HG03060 (cell line): ENCODE measurements at regions not wholly inside any gene's neighbourhood (a gene's known extent, or its start where the extent isn't known, plus 50 kb on each side); places are given as distances from the start of the nearest gene placed in this dataset.
"Not testable (repeated sequence)": the region's sequence is repeated elsewhere in the genome, so short reads cannot be mapped to it uniquely, and the experiment has no call there.

Source experiments
- ATAC-seq: cut with Tn5 transposase; IDR thresholded peaks from one replicate; pipeline ENCODE4 v1.9.1; 2021; ENCODE audit warnings: low read depth, moderate number of reproducible peaks; ENCODE audit not compliant: unreplicated experiment

- no peak for ATAC-seq
Observed at GRCh38 chr14:44625098-44625497, 118.0 kb upstream of the FSCB start.

DNA sequence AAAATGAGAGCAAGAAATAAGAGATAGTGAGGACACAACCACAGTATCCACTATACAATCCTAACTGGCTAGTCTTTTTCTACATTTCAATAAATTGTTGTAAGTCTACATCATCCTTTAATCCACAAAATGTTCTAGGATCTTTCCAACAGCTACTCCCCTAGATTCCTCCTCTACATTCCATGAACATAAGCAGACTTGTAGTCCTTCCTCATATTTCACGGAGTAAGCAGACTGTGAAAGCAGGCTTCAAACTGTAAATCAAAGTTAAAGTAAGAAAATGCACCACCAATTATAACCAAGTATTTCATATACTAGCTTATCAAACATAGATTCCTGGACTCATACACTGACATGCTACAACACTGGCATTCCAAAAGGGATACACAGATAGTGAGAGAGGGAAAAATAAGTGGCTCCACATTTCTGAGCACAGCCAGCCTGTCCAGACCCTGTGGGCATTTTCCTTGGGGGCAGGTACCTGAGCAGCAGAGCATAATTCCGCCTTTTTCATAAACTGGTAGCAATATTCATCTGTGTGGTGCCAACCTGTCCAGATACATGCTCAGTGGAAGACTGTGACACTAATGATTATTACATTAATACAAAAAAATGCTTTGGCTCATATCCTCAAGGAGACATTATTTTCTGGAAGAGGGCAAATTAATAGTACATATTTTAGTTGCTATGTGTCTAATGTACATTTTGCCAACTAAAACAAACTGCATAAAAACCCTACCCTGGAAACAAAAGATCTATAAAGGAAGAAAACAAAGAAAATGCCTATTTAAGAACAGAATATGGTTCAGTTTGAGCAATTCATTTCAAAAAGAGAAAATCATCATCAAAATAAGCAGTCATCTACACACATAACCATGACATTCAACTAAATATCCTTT, 113.3 kb upstream of the FSCB start:
- ATAC-seq: no peak

- no peak for ATAC-seq
Observed at GRCh38 chr14:44616204-44616603, 109.1 kb upstream of the FSCB start.

DNA sequence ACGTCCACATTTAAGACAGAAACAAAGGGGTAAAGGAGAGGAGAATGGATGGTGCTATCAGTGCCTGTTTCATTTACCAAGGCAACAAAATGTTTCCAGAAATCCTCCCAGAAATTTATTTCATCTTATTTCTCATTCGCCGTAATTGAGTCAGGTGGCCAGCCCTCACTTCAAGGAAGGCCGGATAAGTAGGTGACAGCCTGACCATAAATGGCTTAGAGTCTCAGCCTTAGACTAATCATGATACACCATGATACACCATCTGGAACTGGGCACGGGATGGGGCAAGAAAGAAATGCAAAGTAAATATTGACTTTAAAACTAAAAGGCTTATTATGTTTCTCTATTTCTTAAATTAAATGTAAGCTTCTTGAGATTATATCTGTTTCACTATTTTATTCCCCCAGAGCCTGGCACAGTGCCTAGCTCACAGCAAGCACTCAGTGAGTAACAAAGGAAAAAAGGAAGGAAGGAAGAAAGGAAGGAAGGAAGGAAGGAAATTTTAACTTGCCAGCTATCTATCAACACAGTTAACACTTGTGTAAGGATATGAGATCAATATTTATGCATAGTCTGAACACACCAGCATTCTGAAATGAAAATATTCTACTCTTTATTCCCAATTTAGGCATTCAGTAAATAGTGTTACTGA, 106.1 kb upstream of the FSCB start:
- ATAC-seq: no peak

DNA sequence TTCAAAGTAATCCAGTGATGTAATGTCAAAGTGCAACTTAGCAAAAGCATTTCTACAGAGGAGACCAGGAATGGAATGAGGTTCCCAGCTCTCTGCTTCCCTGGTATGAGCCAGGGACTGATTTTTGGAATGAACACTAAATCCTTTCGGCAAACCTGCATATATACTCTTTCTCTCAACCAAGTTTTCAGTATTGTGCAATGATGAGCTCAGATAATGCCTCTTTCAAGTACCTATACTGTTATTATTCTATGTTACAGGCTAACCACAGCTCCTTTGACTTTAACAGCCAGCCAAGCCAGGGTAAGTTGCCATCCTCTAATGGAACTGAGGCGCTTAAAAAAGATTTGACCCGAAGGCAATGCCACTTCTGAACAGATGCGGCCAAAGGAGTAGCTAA, 104.9 kb upstream of the FSCB start:
- no peak for ATAC-seq

DNA sequence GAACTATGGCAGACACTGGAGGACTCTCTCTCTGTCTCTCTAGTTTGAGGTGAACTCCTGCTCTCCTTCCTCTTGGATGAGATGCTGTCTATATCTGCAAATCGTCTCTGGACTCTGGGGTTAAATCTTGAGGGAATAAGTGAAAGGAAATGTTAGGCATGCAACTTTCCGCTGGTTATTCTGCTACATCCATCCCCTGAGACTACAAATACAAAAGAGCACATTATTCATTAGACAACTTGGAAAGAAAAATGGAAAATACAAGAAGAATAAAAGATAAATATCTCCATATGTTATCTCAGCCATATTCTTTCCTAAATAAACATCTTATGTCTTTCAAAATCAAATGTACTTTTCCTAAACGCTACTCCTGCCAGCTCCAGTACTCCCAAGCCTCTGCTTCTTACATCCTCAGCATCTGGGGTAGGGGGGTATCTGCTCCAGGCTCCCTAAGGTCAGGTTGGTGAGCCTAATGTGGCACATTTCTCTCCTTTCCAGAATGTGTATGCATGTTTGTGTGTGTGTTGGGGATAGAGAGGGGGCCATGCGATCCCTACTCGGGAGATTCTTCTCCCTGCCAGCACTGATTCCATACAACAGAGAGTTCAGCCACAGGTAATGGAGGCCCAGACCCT, 102.9 kb upstream of the FSCB start:
- no peak for ATAC-seq

DNA sequence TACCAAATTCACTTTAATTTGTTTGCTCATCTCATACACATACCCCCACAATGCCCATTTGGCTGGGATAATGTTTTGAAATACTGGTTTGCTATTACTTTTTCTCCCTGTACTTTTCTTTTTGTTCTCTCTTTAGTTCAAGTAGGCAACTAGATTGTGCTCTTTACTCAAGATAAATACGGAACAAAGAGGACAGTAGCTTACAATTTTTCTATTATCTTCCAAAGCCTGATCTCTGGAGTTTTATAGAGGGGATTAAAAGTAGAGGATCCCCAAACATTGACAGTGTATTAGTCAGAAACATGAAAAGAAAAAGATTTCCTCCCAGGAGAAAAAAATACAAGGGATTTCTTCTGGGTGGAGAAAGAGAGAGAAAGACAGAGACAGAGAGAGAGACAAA, 102.1 kb upstream of the FSCB start:
- no peak for ATAC-seq

- no peak for ATAC-seq
Observed at GRCh38 chr14:44607701-44608100, 100.6 kb upstream of the FSCB start.

- ATAC-seq: no peak
Observed at GRCh38 chr14:44606576-44606975, 99.5 kb upstream of the FSCB start.

DNA sequence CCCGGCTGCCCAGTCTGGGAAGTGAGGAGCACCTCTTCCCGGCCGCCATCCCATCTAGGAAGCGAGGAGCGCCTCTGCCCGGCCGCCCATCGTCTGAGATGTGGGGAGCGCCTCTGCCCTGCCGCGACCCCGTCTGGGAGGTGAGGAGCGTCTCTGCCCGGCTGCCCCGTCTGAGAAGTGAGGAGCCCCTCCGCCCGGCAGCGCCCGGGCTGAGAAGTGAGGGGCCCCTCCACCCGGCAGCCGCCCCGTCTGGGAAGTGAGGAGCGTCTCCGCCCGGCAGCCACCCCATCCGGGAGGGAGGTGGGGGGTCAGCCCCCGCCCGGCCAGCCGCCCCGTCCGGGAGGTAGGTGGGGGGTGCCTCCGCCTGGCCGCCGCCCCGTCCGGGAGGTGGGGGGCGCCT, 94.2 kb upstream of the FSCB start:
- not testable (repeated sequence) for ATAC-seq

- ATAC-seq: no peak
Observed at GRCh38 chr14:44589180-44589579, 82.1 kb upstream of the FSCB start.

- ATAC-seq: no peak
Observed at GRCh38 chr14:44586910-44587309, 79.8 kb upstream of the FSCB start.

- no peak for ATAC-seq
Observed at GRCh38 chr14:44576356-44576755, 69.3 kb upstream of the FSCB start.

- no peak for ATAC-seq
Observed at GRCh38 chr14:44567997-44568396, 60.9 kb upstream of the FSCB start.

GRCh38 chr14:44565968-44566367, 58.9 kb upstream of the FSCB start:
- no peak for ATAC-seq

- no peak for ATAC-seq
Observed at GRCh38 chr14:44564908-44565307, 57.8 kb upstream of the FSCB start.
